A549 (cell line): ENCODE measurements at regions not wholly inside any gene's neighbourhood (a gene's known extent, or its start where the extent isn't known, plus 50 kb on each side); places are given as distances from the start of the nearest gene placed in this dataset.

ENCODE experiments used
- ATAC-seq, 2 experiments: fragments of 200-7000 bp in 1 of 2; fragments of >200 bp in 1 of 2; cut with Nextera tagmentation in 1 of 2; cut with Tn5 transposase in 1 of 2; 3 replicates each; pipeline versions ENCODE4 v1.8.0 to v1.9.1; 2018 to 2020; ENCODE audit warnings: mild to moderate bottlenecking in 1 of 2, moderate library complexity in 1 of 2
- CTCF ChIA-PET: fragments of 300-600 bp; sonication (Branson Sonifier 250); formaldehyde crosslinking; extraction: SDS; loops from one replicate; lab custom pipeline; 2021; ENCODE audit warnings: antibody characterized with exemption, inconsistent platforms; lab: Yijun Ruan, JAX
- POLR2A ChIA-PET: fragments of 350-600 bp; formaldehyde crosslinking; extraction: SDS; loops from one replicate; lab custom pipeline; 2021; ENCODE audit warnings: antibody characterized with exemption, inconsistent platforms; lab: Yijun Ruan, JAX
- DNase-seq, 2 experiments: peaks; one replicate each; pipeline versions ENCODE4 v3.0.0 to v3.0.0-alpha.2; 2011 to 2016; ENCODE audit warnings: low read depth in 1 of 2, low spot score in 1 of 2
- FAIRE-seq: peaks from 2 replicates; lab custom pipeline; 2011; peaks lifted over from hg19 to GRCh38; lab: Jason Lieb, UNC
- H3K27ac ChIP-seq, 2 experiments: fragments of >200 bp; sonication (Bioruptor Twin); formaldehyde crosslinking; 3 replicates each; pipeline ENCODE4 v1.5.1; 2016 to 2017
- H3K4me1 ChIP-seq: fragments of >200 bp; sonication (Bioruptor Twin); formaldehyde crosslinking; 3 replicates; pipeline ENCODE4 v1.6.1; 2016
- H3K4me2 ChIP-seq: fragments of >200 bp; sonication (Bioruptor Twin); formaldehyde crosslinking; 3 replicates; pipeline ENCODE4 v1.6.1; 2016
- H3K4me3 ChIP-seq: fragments of >200 bp; sonication (Bioruptor Twin); formaldehyde crosslinking; 3 replicates; pipeline ENCODE4 v1.5.1; 2016
- H3K9me3 ChIP-seq: fragments of >200 bp; sonication (Bioruptor Twin); formaldehyde crosslinking; 3 replicates; pipeline ENCODE4 v1.6.1; 2016
- CEBPB ChIP-seq, 2 experiments: fragments of >200 bp in 1 of 2; sonication (Bioruptor Twin) in 1 of 2; formaldehyde crosslinking in 1 of 2; IDR thresholded peaks; 2 replicates each; pipeline ENCODE4 v1.6.1; 2012 to 2016
- CHD4 ChIP-seq: fragments of 200-600 bp; sonication (generic); IDR thresholded peaks from 2 replicates; pipeline ENCODE4 v1.6.1; 2016; ENCODE audit warnings: antibody characterized with exemption, mild to moderate bottlenecking, borderline replicate concordance
- FOSB ChIP-seq: fragments of 250-450 bp; sonication (Bioruptor Pico); IDR thresholded peaks from 2 replicates; pipeline ENCODE4 v1.5.0; 2020; ENCODE audit warnings: mild to moderate bottlenecking, moderate library complexity
- FOSL2 ChIP-seq, 2 experiments: fragments of 450-650 bp in 1 of 2; fragments of >200 bp in 1 of 2; sonication (Bioruptor Twin) in 1 of 2; formaldehyde crosslinking; IDR thresholded peaks; 2 replicates each; pipeline versions ENCODE4 v1.5.0 to v1.6.1; 2016 to 2020; ENCODE audit warnings: mild to moderate bottlenecking in 1 of 2, moderate library complexity in 1 of 2
- GATA3 ChIP-seq: IDR thresholded peaks from 2 replicates; pipeline ENCODE4 v1.6.1; 2012; ENCODE audit warnings: borderline replicate concordance
- HDAC2 ChIP-seq: fragments of 200-600 bp; sonication (generic); IDR thresholded peaks from 2 replicates; pipeline ENCODE4 v1.6.1; 2016
- HEYL ChIP-seq: fragments of 250-450 bp; sonication (Bioruptor Pico); IDR thresholded peaks from 2 replicates; pipeline ENCODE4 v1.8.0; 2021; ENCODE audit warnings: mild to moderate bottlenecking, moderate library complexity
- HOXA7 ChIP-seq: fragments of 250-450 bp; sonication (Bioruptor Pico); IDR thresholded peaks from 2 replicates; pipeline ENCODE4 v1.5.0; 2020; ENCODE audit warnings: mild to moderate bottlenecking, moderate library complexity
- MYC ChIP-seq: IDR thresholded peaks from 2 replicates; pipeline ENCODE4 v1.6.1; 2012; ENCODE audit warnings: mild to moderate bottlenecking, inconsistent platforms, low read length, improper control_type of control experiment, borderline replicate concordance
- NPAS2 ChIP-seq: fragments of 250-450 bp; sonication (Bioruptor Pico); IDR thresholded peaks from 2 replicates; pipeline ENCODE4 v1.8.0; 2022; ENCODE audit warnings: mild to moderate bottlenecking, moderate library complexity, borderline replicate concordance
- NR3C1 ChIP-seq: fragments of >200 bp; sonication (Bioruptor Twin); formaldehyde crosslinking; IDR thresholded peaks from 3 replicates; pipeline ENCODE4 v1.6.1; 2017
- PHF8 ChIP-seq: fragments of 200-600 bp; sonication (generic); IDR thresholded peaks from 2 replicates; pipeline ENCODE4 v1.6.1; 2016; ENCODE audit warnings: low read depth, mild to moderate bottlenecking, antibody characterized with exemption, moderate library complexity, borderline replicate concordance
- POLR2A ChIP-seq: IDR thresholded peaks from 2 replicates; pipeline ENCODE4 v1.6.1; 2012; ENCODE audit warnings: mild to moderate bottlenecking, low read length
- RNF2 ChIP-seq: fragments of 200-600 bp; sonication (generic); IDR thresholded peaks from 2 replicates; pipeline ENCODE4 v1.6.1; 2016; ENCODE audit warnings: low read depth, mild to moderate bottlenecking, antibody characterized with exemption, moderate library complexity, borderline replicate concordance
- SMC3 ChIP-seq: fragments of >200 bp; sonication (Bioruptor Twin); formaldehyde crosslinking; IDR thresholded peaks from 3 replicates; pipeline ENCODE4 v1.6.1; 2018; ENCODE audit warnings: inconsistent platforms
- WGBS: methylation state at CpG from one replicate; pipeline ENCODE4 v1.1.6; 2017; ENCODE audit errors: missing lambda C conversion rate; 5-methylcytosine and 5-hydroxymethylcytosine counted together
- TF ChIP-seq, protein P1 (sequence below): fragments of >200 bp; sonication (Bioruptor Twin); formaldehyde crosslinking; IDR thresholded peaks from 3 replicates; pipeline ENCODE4 v1.6.1; 2016
- TF ChIP-seq, protein P2 (sequence below): fragments of >200 bp; sonication (Bioruptor Twin); formaldehyde crosslinking; IDR thresholded peaks from 3 replicates; pipeline ENCODE4 v1.5.1; 2016
- TF ChIP-seq, protein P3 (sequence below): fragments of 450-650 bp; IDR thresholded peaks from 2 replicates; pipeline ENCODE4 v1.6.1; 2014; ENCODE audit warnings: antibody characterized with exemption
- TF ChIP-seq, protein P4 (sequence below): IDR thresholded peaks from 2 replicates; pipeline ENCODE4 v1.6.1; 2012
- TF ChIP-seq, protein P5 (sequence below): fragments of 250-450 bp; sonication (Bioruptor Pico); IDR thresholded peaks from 2 replicates; pipeline ENCODE4 v1.5.0; 2021; ENCODE audit warnings: mild to moderate bottlenecking, moderate library complexity, borderline replicate concordance

DNA sequence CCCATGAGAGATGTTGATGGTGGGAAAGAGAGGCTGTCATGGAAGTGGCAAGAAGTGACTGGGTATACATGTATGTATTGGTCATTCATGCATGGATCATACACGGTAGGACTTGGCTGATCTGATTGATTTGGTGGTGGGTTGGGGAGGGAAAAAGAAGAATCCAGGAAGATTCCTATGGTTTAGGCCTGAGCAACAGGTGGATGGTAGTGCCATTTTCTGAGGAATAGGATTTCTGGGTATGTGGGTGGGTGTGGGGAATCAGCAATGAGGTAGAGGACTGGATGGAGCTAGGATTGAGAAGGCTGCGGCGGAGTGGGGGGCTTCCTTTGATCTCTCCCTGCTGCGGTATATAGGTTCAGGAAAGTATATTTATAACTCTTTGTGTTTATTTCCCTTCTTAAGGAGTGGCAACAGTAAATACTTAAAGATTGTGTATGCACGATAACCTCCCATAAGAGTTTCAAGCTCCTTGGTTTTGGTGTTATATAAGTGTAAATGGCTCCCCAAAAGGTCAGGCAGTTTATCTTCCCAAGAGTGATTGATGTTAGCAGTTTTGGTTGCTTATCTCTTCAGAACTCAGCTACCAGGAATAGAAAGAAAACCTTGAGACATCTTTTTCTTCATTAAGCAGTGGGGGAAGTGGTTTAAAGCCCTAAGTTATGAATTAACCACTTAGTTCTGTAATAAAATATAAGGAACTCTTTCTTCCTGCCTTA lies 100.1 kb downstream of the LSMEM1 start:
- CTCF ChIA-PET, result interaction anchor here (0.6 to 0.9 kb wide), 2 partner anchors 31 to 838 kb away, joined by 3 read pairs; no protein-coding TSS in a partner anchor
- DNase-seq, result no peak
- Histone ChIP-seq H3K4me3 (no peak overlapping the region), H3K27ac (no peak overlapping the region), H3K9me3 (no peaks in the 10 kb centered on the region), H3K4me1 (no peaks in the 10 kb centered on the region), H3K4me2 (no peak overlapping the region)
- POLR2A ChIA-PET, result no interaction called here
- 54% methylated on average over 5 of the region's 5 CpGs for WGBS
- TF ChIP-seq FOSB (CRISPR knock-in tag) (no peak), NR3C1 (no peak), CEBPB (IDR thresholded peaks at IDR 0.05) (no peak), CHD4 (no peak)
- FAIRE-seq, result no peak
- ATAC-seq, result no peak

DNA sequence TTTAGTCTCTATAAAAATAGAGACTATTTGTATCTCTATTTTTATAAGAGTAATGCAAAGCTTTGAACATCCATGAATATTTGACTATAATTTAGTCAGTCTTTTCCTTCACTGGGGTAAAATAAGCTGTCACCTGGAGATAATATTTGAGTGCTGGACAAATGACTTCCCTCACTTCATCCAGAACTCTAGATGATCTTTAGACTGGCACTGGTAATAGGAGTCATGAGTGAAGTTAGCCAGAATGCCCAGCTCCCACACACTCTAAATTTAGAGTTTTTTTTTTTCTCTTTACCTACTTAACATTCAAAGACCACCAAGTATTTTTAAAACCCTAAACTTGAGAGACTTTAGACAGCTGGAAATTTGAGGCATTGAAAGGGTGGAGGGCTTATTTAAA lies 100.7 kb downstream of the LSMEM1 start:
- no peak overlapping the region for H3K4me2 ChIP-seq
- no peak for FAIRE-seq
- H3K4me1 ChIP-seq, result no peaks in the 10 kb centered on the region
- no peak overlapping the region for H3K27ac ChIP-seq
- H3K4me3 ChIP-seq, result no peak overlapping the region
- POLR2A ChIA-PET, result no interaction called here
- ATAC-seq, result no peak
- CTCF ChIA-PET, result interaction anchor here (0.6 to 0.9 kb wide), 2 partner anchors 31 to 837 kb away, joined by 3 read pairs; no protein-coding TSS in a partner anchor
- TF ChIP-seq MYC (no peak), NPAS2 (CRISPR knock-in tag) (no peak), HEYL (CRISPR knock-in tag) (no peak), CEBPB (IDR thresholded peaks at IDR 0.05) (no peak), RNF2 (no peak), HDAC2 (no peak), GATA3 (no peak), HOXA7 (no peak), FOSB (CRISPR knock-in tag) (no peak), PHF8 (no peak), FOSL2 (IDR thresholded peaks at IDR 0.05) (no peak), FOSL2 (CRISPR knock-in tag; IDR thresholded peaks at IDR 0.05) (no peak), POLR2A (no peak), SMC3 (no peak)
- TF ChIP-seq, protein P1, sequence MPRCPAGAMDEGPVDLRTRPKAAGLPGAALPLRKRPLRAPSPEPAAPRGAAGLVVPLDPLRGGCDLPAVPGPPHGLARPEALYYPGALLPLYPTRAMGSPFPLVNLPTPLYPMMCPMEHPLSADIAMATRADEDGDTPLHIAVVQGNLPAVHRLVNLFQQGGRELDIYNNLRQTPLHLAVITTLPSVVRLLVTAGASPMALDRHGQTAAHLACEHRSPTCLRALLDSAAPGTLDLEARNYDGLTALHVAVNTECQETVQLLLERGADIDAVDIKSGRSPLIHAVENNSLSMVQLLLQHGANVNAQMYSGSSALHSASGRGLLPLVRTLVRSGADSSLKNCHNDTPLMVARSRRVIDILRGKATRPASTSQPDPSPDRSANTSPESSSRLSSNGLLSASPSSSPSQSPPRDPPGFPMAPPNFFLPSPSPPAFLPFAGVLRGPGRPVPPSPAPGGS, result no peak
- TF ChIP-seq, protein P2, sequence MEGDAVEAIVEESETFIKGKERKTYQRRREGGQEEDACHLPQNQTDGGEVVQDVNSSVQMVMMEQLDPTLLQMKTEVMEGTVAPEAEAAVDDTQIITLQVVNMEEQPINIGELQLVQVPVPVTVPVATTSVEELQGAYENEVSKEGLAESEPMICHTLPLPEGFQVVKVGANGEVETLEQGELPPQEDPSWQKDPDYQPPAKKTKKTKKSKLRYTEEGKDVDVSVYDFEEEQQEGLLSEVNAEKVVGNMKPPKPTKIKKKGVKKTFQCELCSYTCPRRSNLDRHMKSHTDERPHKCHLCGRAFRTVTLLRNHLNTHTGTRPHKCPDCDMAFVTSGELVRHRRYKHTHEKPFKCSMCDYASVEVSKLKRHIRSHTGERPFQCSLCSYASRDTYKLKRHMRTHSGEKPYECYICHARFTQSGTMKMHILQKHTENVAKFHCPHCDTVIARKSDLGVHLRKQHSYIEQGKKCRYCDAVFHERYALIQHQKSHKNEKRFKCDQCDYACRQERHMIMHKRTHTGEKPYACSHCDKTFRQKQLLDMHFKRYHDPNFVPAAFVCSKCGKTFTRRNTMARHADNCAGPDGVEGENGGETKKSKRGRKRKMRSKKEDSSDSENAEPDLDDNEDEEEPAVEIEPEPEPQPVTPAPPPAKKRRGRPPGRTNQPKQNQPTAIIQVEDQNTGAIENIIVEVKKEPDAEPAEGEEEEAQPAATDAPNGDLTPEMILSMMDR, result no peak
- TF ChIP-seq, protein P3, sequence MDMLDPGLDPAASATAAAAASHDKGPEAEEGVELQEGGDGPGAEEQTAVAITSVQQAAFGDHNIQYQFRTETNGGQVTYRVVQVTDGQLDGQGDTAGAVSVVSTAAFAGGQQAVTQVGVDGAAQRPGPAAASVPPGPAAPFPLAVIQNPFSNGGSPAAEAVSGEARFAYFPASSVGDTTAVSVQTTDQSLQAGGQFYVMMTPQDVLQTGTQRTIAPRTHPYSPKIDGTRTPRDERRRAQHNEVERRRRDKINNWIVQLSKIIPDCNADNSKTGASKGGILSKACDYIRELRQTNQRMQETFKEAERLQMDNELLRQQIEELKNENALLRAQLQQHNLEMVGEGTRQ, result no peak
- TF ChIP-seq, protein P4, sequence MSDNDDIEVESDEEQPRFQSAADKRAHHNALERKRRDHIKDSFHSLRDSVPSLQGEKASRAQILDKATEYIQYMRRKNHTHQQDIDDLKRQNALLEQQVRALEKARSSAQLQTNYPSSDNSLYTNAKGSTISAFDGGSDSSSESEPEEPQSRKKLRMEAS, result no peak
- TF ChIP-seq, protein P5, sequence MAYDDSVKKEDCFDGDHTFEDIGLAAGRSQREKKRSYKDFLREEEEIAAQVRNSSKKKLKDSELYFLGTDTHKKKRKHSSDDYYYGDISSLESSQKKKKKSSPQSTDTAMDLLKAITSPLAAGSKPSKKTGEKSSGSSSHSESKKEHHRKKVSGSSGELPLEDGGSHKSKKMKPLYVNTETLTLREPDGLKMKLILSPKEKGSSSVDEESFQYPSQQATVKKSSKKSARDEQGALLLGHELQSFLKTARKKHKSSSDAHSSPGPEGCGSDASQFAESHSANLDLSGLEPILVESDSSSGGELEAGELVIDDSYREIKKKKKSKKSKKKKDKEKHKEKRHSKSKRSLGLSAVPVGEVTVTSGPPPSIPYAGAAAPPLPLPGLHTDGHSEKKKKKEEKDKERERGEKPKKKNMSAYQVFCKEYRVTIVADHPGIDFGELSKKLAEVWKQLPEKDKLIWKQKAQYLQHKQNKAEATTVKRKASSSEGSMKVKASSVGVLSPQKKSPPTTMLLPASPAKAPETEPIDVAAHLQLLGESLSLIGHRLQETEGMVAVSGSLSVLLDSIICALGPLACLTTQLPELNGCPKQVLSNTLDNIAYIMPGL (CRISPR knock-in tag), result no peak
- no peaks in the 10 kb centered on the region for H3K9me3 ChIP-seq
- DNase-seq, result no peak
